ENCODE measurements at regions not wholly inside any gene's neighbourhood (a gene's known extent, or its start where the extent isn't known, plus 50 kb on each side); places are given as distances from the start of the nearest gene placed in this dataset.

GRCh38 chr15:37619358-37620042 is 314.9 kb upstream of the TMCO5A start:
- no peak for TF ChIP-seq EZH2phosphoT487 (IDR thresholded peaks at IDR 0.05; ENCODE audit: borderline replicate concordance, low read length)
- TF ChIP-seq CTCF (IDR thresholded peaks at IDR 0.05; ENCODE audit: low read depth, low read length, poor library complexity, severe bottlenecking) = no peak
